A673 (cell line): ENCODE measurements at regions not wholly inside any gene's neighbourhood (a gene's known extent, or its start where the extent isn't known, plus 50 kb on each side); places are given as distances from the start of the nearest gene placed in this dataset.

Source experiments
- BruUV-seq: library from RNA; stranded (reverse); fragments of 400-500 nt; replicated peaks from 2 replicates; lab custom pipeline; 2021; lab: Mats Ljungman, UMichigan
- CTCF ChIA-PET: fragments of 300-600 bp; sonication (Branson Sonifier 250); formaldehyde crosslinking; loops from one replicate; lab custom pipeline; 2022; ENCODE audit warnings: antibody characterized with exemption; lab: Charles Lee
- POLR2A ChIA-PET: fragments of 300-600 bp; sonication (Branson Sonifier 250); formaldehyde crosslinking; loops from one replicate; lab custom pipeline; 2022; ENCODE audit warnings: antibody characterized with exemption; ENCODE audit not compliant: low non-redundant PET; lab: Charles Lee
- DNase-seq: peaks from one replicate; pipeline ENCODE4 v3.0.0-alpha.2; 2015; ENCODE audit warnings: low spot score
- H3K27ac ChIP-seq: fragments of 200-600 bp; sonication (generic); 2 replicates; pipeline ENCODE4 v1.5.1; 2016; ENCODE audit warnings: mixed run types, low read depth, mild to moderate bottlenecking, mixed read lengths, antibody characterized with exemption, low read length; ENCODE audit not compliant: poor library complexity, severe bottlenecking
- H3K27me3 ChIP-seq: fragments of 200-600 bp; sonication (generic); replicated peaks from 2 replicates; pipeline ENCODE4 v1.6.1; 2017; ENCODE audit warnings: mixed run types, low read depth, mild to moderate bottlenecking, mixed read lengths, antibody characterized with exemption, low read length; ENCODE audit not compliant: insufficient read depth, poor library complexity
- H3K36me3 ChIP-seq: fragments of 200-600 bp; sonication (generic); 2 replicates; pipeline ENCODE4 v1.6.1; 2016; ENCODE audit warnings: mixed run types, mild to moderate bottlenecking, mixed read lengths, antibody characterized with exemption, low read length; ENCODE audit not compliant: insufficient read depth, poor library complexity, severe bottlenecking
- H3K4me1 ChIP-seq: fragments of 200-600 bp; sonication (generic); 2 replicates; pipeline ENCODE4 v1.6.1; 2017; ENCODE audit warnings: mixed run types, mild to moderate bottlenecking, mixed read lengths, antibody characterized with exemption, low read length; ENCODE audit not compliant: insufficient read depth, poor library complexity, severe bottlenecking
- H3K4me3 ChIP-seq: fragments of 200-600 bp; sonication (generic); 2 replicates; pipeline ENCODE4 v1.5.1; 2016; ENCODE audit warnings: low read depth, mixed run types, mild to moderate bottlenecking, mixed read lengths, low read length; ENCODE audit not compliant: poor library complexity, severe bottlenecking
- H3K9me3 ChIP-seq: fragments of 200-600 bp; sonication (generic); 2 replicates; pipeline ENCODE4 v1.6.1; 2016; ENCODE audit warnings: mixed run types, low read depth, mild to moderate bottlenecking, mixed read lengths, antibody characterized with exemption, low read length; ENCODE audit not compliant: poor library complexity, severe bottlenecking
- EZH2 ChIP-seq: fragments of 200-600 bp; sonication (generic); IDR thresholded peaks from 2 replicates; pipeline ENCODE4 v1.6.1; 2017; ENCODE audit warnings: borderline replicate concordance, low read depth, mild to moderate bottlenecking, mixed read lengths, antibody characterized with exemption, low read length; ENCODE audit not compliant: poor library complexity, severe bottlenecking
- intact Hi-C: fragments of 100-400 bp; cut with micrococcal nuclease; formaldehyde crosslinking; loops from one replicate; pipeline ENCODE4 v1.10.0; 2022; ENCODE audit not compliant: unreplicated experiment
- TF ChIP-seq, protein P1 (sequence below): fragments of 300-800, 200-600 bp; sonication (generic); conservative IDR thresholded peaks from 2 replicates; pipeline ENCODE4 v1.5.1; 2017; ENCODE audit warnings: low read depth, mild to moderate bottlenecking, antibody characterized with exemption, low read length, moderate library complexity, mixed read lengths

- H3K9me3 ChIP-seq: no peaks in the 10 kb centered on the region
- H3K27me3 ChIP-seq: no peaks in the 10 kb centered on the region
- no peak overlapping the region for H3K27ac ChIP-seq
- TF ChIP-seq EZH2: no peak
- H3K4me1 ChIP-seq: no peaks in the 10 kb centered on the region
- DNase-seq: no peak
- intact Hi-C loops: no loop called here
- no TSS peak for BruUV-seq
- ChIA-PET CTCF (no interaction called here), POLR2A (no interaction called here)
- no peaks in the 10 kb centered on the region for H3K36me3 ChIP-seq
- no peak overlapping the region for H3K4me3 ChIP-seq
These were observed 417.9 kb downstream of the SH3GL2 start for GRCh38 chr9:17996728-17997127.

GRCh38 chr9:18002718-18003438 is 424.0 kb downstream of the SH3GL2 start:
- ChIA-PET CTCF (no interaction called here), POLR2A (no interaction called here)
- intact Hi-C loops: no loop called here
- no peaks in the 10 kb centered on the region for H3K27me3 ChIP-seq
- no peaks in the 10 kb centered on the region for H3K36me3 ChIP-seq
- no peak overlapping the region for H3K4me3 ChIP-seq
- no peaks in the 10 kb centered on the region for H3K4me1 ChIP-seq
- no peak for TF ChIP-seq EZH2
- TF ChIP-seq, protein P1, sequence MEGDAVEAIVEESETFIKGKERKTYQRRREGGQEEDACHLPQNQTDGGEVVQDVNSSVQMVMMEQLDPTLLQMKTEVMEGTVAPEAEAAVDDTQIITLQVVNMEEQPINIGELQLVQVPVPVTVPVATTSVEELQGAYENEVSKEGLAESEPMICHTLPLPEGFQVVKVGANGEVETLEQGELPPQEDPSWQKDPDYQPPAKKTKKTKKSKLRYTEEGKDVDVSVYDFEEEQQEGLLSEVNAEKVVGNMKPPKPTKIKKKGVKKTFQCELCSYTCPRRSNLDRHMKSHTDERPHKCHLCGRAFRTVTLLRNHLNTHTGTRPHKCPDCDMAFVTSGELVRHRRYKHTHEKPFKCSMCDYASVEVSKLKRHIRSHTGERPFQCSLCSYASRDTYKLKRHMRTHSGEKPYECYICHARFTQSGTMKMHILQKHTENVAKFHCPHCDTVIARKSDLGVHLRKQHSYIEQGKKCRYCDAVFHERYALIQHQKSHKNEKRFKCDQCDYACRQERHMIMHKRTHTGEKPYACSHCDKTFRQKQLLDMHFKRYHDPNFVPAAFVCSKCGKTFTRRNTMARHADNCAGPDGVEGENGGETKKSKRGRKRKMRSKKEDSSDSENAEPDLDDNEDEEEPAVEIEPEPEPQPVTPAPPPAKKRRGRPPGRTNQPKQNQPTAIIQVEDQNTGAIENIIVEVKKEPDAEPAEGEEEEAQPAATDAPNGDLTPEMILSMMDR: no peak
- DNase-seq: no peak
- no peaks in the 10 kb centered on the region for H3K9me3 ChIP-seq
- no peak overlapping the region for H3K27ac ChIP-seq
- no TSS peak for BruUV-seq

- H3K27ac ChIP-seq: no peak overlapping the region
- H3K27me3 ChIP-seq: no peaks in the 10 kb centered on the region
- intact Hi-C loops: no loop called here
- no peak for TF ChIP-seq EZH2
- TF ChIP-seq, protein P1: no peak
- no TSS peak for BruUV-seq
- no peaks in the 10 kb centered on the region for H3K9me3 ChIP-seq
- ChIA-PET CTCF (interaction anchor here (0.6 kb wide), 1 partner anchor 1265 kb away, joined by 5 read pairs; no protein-coding TSS in a partner anchor), POLR2A (no interaction called here)
- no peaks in the 10 kb centered on the region for H3K4me1 ChIP-seq
- no peaks in the 10 kb centered on the region for H3K36me3 ChIP-seq
- no peak overlapping the region for H3K4me3 ChIP-seq
- DNase-seq: no peak
These were observed 427.7 kb downstream of the SH3GL2 start for GRCh38 chr9:18006591-18006990.

GRCh38 chr9:18007621-18008020 is 428.8 kb downstream of the SH3GL2 start:
- Histone ChIP-seq H3K36me3 (no peaks in the 10 kb centered on the region), H3K27ac (no peak overlapping the region), H3K27me3 (no peaks in the 10 kb centered on the region), H3K4me3 (no peak overlapping the region), H3K9me3 (no peaks in the 10 kb centered on the region), H3K4me1 (no peaks in the 10 kb centered on the region)
- BruUV-seq: no TSS peak
- POLR2A ChIA-PET: no interaction called here
- intact Hi-C loops: no loop called here
- DNase-seq: no peak
- CTCF ChIA-PET: no interaction called here
- TF ChIP-seq EZH2: no peak
- TF ChIP-seq, protein P1: no peak
